ENCODE measurements at regions not wholly inside any gene's neighbourhood (a gene's known extent, or its start where the extent isn't known, plus 50 kb on each side); places are given as distances from the start of the nearest gene placed in this dataset.

- Histone ChIP-seq H3K9ac (no peak overlapping the region), H3K4me2 (no peak overlapping the region), H3K27me3 (ENCODE audit: insufficient read depth, low read depth) (no peaks in the 10 kb centered on the region), H3K27ac (no peak overlapping the region), H3K79me2 (ENCODE audit: insufficient read depth, low read depth) (no peaks in the 10 kb centered on the region), H3K36me3 (ENCODE audit: insufficient read depth) (no peaks in the 10 kb centered on the region), H3K4me1 (ENCODE audit: low read depth, poor library complexity, severe bottlenecking) (no peaks in the 10 kb centered on the region), H2AFZ (ENCODE audit: low read depth) (no peak overlapping the region), H4K20me1 (ENCODE audit: insufficient read depth) (no peaks in the 10 kb centered on the region), H3K4me3 (IDR thresholded peaks at IDR 0.05; ENCODE audit: insufficient read depth, low read depth, low read length) (no peak overlapping the region)
- no peak for TF ChIP-seq CTCF (conservative IDR thresholded peaks at IDR 0.05; ENCODE audit: low read depth, low read length)
Measured at GRCh38 chr4:100641336-100641735, 123.5 kb upstream of the EMCN start.

GRCh38 chr4:100635899-100636298 is 118.1 kb upstream of the EMCN start:
- Histone ChIP-seq H4K20me1 (ENCODE audit: insufficient read depth) (no peaks in the 10 kb centered on the region), H3K27ac (no peak overlapping the region), H3K27me3 (ENCODE audit: insufficient read depth, low read depth) (no peaks in the 10 kb centered on the region), H3K4me2 (no peak overlapping the region), H3K79me2 (ENCODE audit: insufficient read depth, low read depth) (no peaks in the 10 kb centered on the region), H3K4me1 (ENCODE audit: low read depth, poor library complexity, severe bottlenecking) (no peaks in the 10 kb centered on the region), H3K9ac (no peak overlapping the region), H3K36me3 (ENCODE audit: insufficient read depth) (no peaks in the 10 kb centered on the region), H3K4me3 (IDR thresholded peaks at IDR 0.05; ENCODE audit: insufficient read depth, low read depth, low read length) (no peak overlapping the region), H2AFZ (ENCODE audit: low read depth) (no peak overlapping the region)
- no peak for TF ChIP-seq CTCF (conservative IDR thresholded peaks at IDR 0.05; ENCODE audit: low read depth, low read length)

GRCh38 chr4:100633269-100633668 is 115.4 kb upstream of the EMCN start:
- Histone ChIP-seq H3K27me3 (ENCODE audit: insufficient read depth, low read depth) (no peaks in the 10 kb centered on the region), H3K36me3 (ENCODE audit: insufficient read depth) (no peaks in the 10 kb centered on the region), H3K4me3 (IDR thresholded peaks at IDR 0.05; ENCODE audit: insufficient read depth, low read depth, low read length) (no peak overlapping the region), H2AFZ (ENCODE audit: low read depth) (no peak overlapping the region), H3K4me1 (ENCODE audit: low read depth, poor library complexity, severe bottlenecking) (no peaks in the 10 kb centered on the region), H4K20me1 (ENCODE audit: insufficient read depth) (no peaks in the 10 kb centered on the region), H3K9ac (no peak overlapping the region), H3K27ac (no peak overlapping the region), H3K79me2 (ENCODE audit: insufficient read depth, low read depth) (no peaks in the 10 kb centered on the region), H3K4me2 (no peak overlapping the region)
- no peak for TF ChIP-seq CTCF (conservative IDR thresholded peaks at IDR 0.05; ENCODE audit: low read depth, low read length)

- Histone ChIP-seq H3K4me3 (IDR thresholded peaks at IDR 0.05; ENCODE audit: insufficient read depth, low read depth, low read length) (no peak overlapping the region), H3K27ac (no peak overlapping the region), H3K79me2 (ENCODE audit: insufficient read depth, low read depth) (no peaks in the 10 kb centered on the region), H4K20me1 (ENCODE audit: insufficient read depth) (no peaks in the 10 kb centered on the region), H3K4me2 (no peak overlapping the region), H3K4me1 (ENCODE audit: low read depth, poor library complexity, severe bottlenecking) (no peaks in the 10 kb centered on the region), H3K27me3 (ENCODE audit: insufficient read depth, low read depth) (no peaks in the 10 kb centered on the region), H3K36me3 (ENCODE audit: insufficient read depth) (no peaks in the 10 kb centered on the region), H3K9ac (no peak overlapping the region), H2AFZ (ENCODE audit: low read depth) (no peak overlapping the region)
- TF ChIP-seq CTCF (conservative IDR thresholded peaks at IDR 0.05; ENCODE audit: low read depth, low read length), result no peak
Measured at GRCh38 chr4:100632163-100632562, 114.3 kb upstream of the EMCN start.

Measured in KMS-11 (cell line).